Heart left ventricle (tissue), 16 donors: ENCODE measurements at regions not wholly inside any gene's neighbourhood (a gene's known extent, or its start where the extent isn't known, plus 50 kb on each side); places are given as distances from the start of the nearest gene placed in this dataset.
"Not testable (repeated sequence)": the region's sequence is repeated elsewhere in the genome, so short reads cannot be mapped to it uniquely, and the experiment has no call there.

ENCODE experiments used
- ATAC-seq, 4 donors: fragments of 200-7000 bp; cut with Tn5 transposase; one replicate each; pipeline ENCODE4 v1.9.1; 2020 to 2022; ENCODE audit warnings: moderate library complexity in 4 of 4, mild to moderate bottlenecking in 3 of 4, moderate number of reproducible peaks in 1 of 4
- DNase-seq, 5 donors: peaks; one replicate each; pipeline ENCODE4 v3.0.0-alpha.2; 2020
- H3K27ac ChIP-seq, 12 donors: fragments of 200-600 bp; sonication (generic) in 4 of 12; one replicate each; pipeline versions ENCODE4 v1.5.0 to v1.8.0; 2016 to 2022; ENCODE audit warnings: mild to moderate bottlenecking in 2 of 12
- H3K27me3 ChIP-seq, 9 donors: fragments of 200-600 bp; sonication (generic) in 2 of 9; one replicate each; pipeline versions ENCODE4 v1.5.1 to v1.8.0; 2016 to 2022; ENCODE audit warnings: mild to moderate bottlenecking in 3 of 9
- H3K36me3 ChIP-seq, 9 donors: fragments of 200-600 bp; sonication (generic) in 2 of 9; one replicate each; pipeline versions ENCODE4 v1.5.0 to v1.8.0; 2018 to 2022; ENCODE audit warnings: mild to moderate bottlenecking in 2 of 9
- H3K4me1 ChIP-seq, 12 donors: fragments of 200-600 bp; sonication (generic) in 4 of 12; one replicate each; pipeline versions ENCODE4 v1.5.0 to v1.8.0; 2016 to 2022; ENCODE audit warnings: mild to moderate bottlenecking in 3 of 12
- H3K4me3 ChIP-seq, 12 donors: fragments of 200-600 bp; sonication (generic) in 4 of 12; one replicate each; pipeline versions ENCODE4 v1.5.0 to v1.8.0; 2017 to 2022; ENCODE audit warnings: mild to moderate bottlenecking in 9 of 12, moderate library complexity in 4 of 12
- H3K9me3 ChIP-seq, 12 donors: fragments of 200-600 bp; sonication (generic) in 4 of 12; one replicate each; pipeline versions ENCODE4 v1.5.0 to v1.8.0; 2016 to 2022; ENCODE audit warnings: mild to moderate bottlenecking in 1 of 12
- CTCF ChIP-seq, 12 donors: fragments of 200-600 bp; sonication (generic) in 4 of 12; IDR thresholded peaks; one replicate each; pipeline versions ENCODE4 v1.5.0 to v1.8.0; 2018 to 2022; ENCODE audit warnings: antibody characterized with exemption in 12 of 12, mild to moderate bottlenecking in 5 of 12
- POLR2A ChIP-seq, 2 donors: fragments of 450-650 bp; IDR thresholded peaks; one replicate each; pipeline ENCODE4 v1.6.1; 2017; ENCODE audit warnings: antibody characterized with exemption in 2 of 2, mild to moderate bottlenecking in 2 of 2, moderate library complexity in 2 of 2
- WGBS, 4 donors: extraction: QIAGEN DNeasy Blood & Tissue Kit in 2 of 4; methylation state at CpG; one replicate each; pipeline versions ENCODE4 v1.1.5 to v1.1.7; 2013 to 2018; 5-methylcytosine and 5-hydroxymethylcytosine counted together
- intact Hi-C, 10 donors: fragments of 100-400 bp; cut with DNase I; formaldehyde crosslinking; loops; one replicate each; pipeline versions ENCODE4 v1.11.1 to v1.14.2; 2022
- donor health status: ischemic (EF 13 %, LVEDD 7.1; RV severe dilation, severe dysfunction).
- donor health status: healthy with polysubstance abuse.
- donor health status: DM: no; HTN: yes; CAD: no.
- donor health status: DM: no; HTN: no; CAD: no.
- donor health status: ischemic (EF 25% LVEDD 6.9; RV normal size, moderate dysfunction).
- donor health status: ischemic (EF 25% LVEDD 5.7; RV mildly dilated, moderate dysfunction).
- donor health status: healthy.
- donor health status: DM: yes; HTN: yes; CAD: no.
- donor health status: ischemic (EF 35%, LVEDD 5.7; RV mildly dilated, moderate dysfunction).
- donor health status: nonischemic (EF 11% LVEDD 7.7; RV severe dilation, severe dysfunction).
- donor health status: DM: yes; HTN: yes; CAD: no.
- donor health status: PGD.
- donor health status: ischemic (EF 29% LVEDD 5.4; RV normal size, mild dysfunction).
- donor health status: nonischemic (EF 23%, LVEDD 6.1; RV moderate dilation, normal function).

- TF ChIP-seq CTCF (IDR thresholded peaks at IDR 0.05) = no peak
- TF ChIP-seq POLR2A (IDR thresholded peaks at IDR 0.05) = no peak
- intact Hi-C loops = no loop called here
- H3K4me3 ChIP-seq = no peak overlapping the region
- H3K27me3 ChIP-seq = no peaks in the 10 kb centered on the region
- no peak overlapping the region for H3K27ac ChIP-seq
- no peak for ATAC-seq
- H3K4me1 ChIP-seq = no peaks in the 10 kb centered on the region
- no peak for DNase-seq
- 85 to 96% (median 95%) methylated on average over 5 of the region's 5 CpGs for WGBS, 4 donors
- H3K9me3 ChIP-seq = no peaks in the 10 kb centered on the region
- no peaks in the 10 kb centered on the region for H3K36me3 ChIP-seq
Observed at GRCh38 chr6:113370508-113371502, 486.3 kb upstream of the MARCKS start.

- H3K36me3 ChIP-seq, H3K27me3 ChIP-seq, ATAC-seq, H3K9me3 ChIP-seq, DNase-seq, H3K27ac ChIP-seq, H3K4me3 ChIP-seq, intact Hi-C loops, H3K4me1 ChIP-seq: not testable (repeated sequence)
- 95 to 100% (median 97%) methylated on average over 2 of the region's 2 CpGs for WGBS, 4 donors
Observed at GRCh38 chr6:113375466-113375865, 481.7 kb upstream of the MARCKS start.

GRCh38 chr6:113375950-113376846 lies 480.9 kb upstream of the MARCKS start:
- intact Hi-C loops = no loop called here
- no peak for TF ChIP-seq CTCF (IDR thresholded peaks at IDR 0.05)
- no peak for TF ChIP-seq POLR2A (IDR thresholded peaks at IDR 0.05)
- no peaks in the 10 kb centered on the region for H3K36me3 ChIP-seq
- ATAC-seq (no peak), DNase-seq (no peak)
- H3K27ac ChIP-seq = no peak overlapping the region
- H3K4me3 ChIP-seq = no peak overlapping the region
- WGBS, 4 donors = 72 to 81% (median 77%) methylated on average over 7 of the region's 7 CpGs
- no peaks in the 10 kb centered on the region for H3K4me1 ChIP-seq
- H3K27me3 ChIP-seq = no peaks in the 10 kb centered on the region
- no peaks in the 10 kb centered on the region for H3K9me3 ChIP-seq

GRCh38 chr6:113376847-113377165 lies 480.3 kb upstream of the MARCKS start:
- intact Hi-C loops = no loop called here

More at GRCh38 chr6:113376847-113377165, 480.3 kb upstream of the MARCKS start:
- 91 to 97% (median 94%) methylated on average over 1 of the region's 1 CpG for WGBS, 4 donors
- Histone ChIP-seq H3K9me3 (no peaks in the 10 kb centered on the region), H3K4me1 (peaks cover 0 to 2% (median 0%) of the 10 kb centered on the region in 12 donors), H3K27me3 (no peaks in the 10 kb centered on the region), H3K36me3 (no peaks in the 10 kb centered on the region), H3K4me3 (no peak overlapping the region), H3K27ac (no peak overlapping the region)
- ATAC-seq (no peak), DNase-seq (no peak)
- TF ChIP-seq POLR2A (IDR thresholded peaks at IDR 0.05) (no peak), CTCF (IDR thresholded peaks at IDR 0.05) (no peak)
